ENCODE measurements at regions not wholly inside any gene's neighbourhood (a gene's known extent, or its start where the extent isn't known, plus 50 kb on each side); places are given as distances from the start of the nearest gene placed in this dataset.

GRCh38 chr5:54644226-54644625 lies 126.7 kb downstream of the SNX18 start:
- CTCF ChIA-PET = interaction anchor here (1.4 kb wide), 1 partner anchor 223 kb away, joined by 3 read pairs; no protein-coding TSS in a partner anchor
- POLR2A ChIA-PET = interaction anchor here (1.6 kb wide), 1 partner anchor 20 kb away, joined by 5 read pairs; no protein-coding TSS in a partner anchor

GRCh38 chr5:54643685-54644106 lies 126.1 kb downstream of the SNX18 start:
- CTCF ChIA-PET = no interaction called here

More at GRCh38 chr5:54644226-54644625, 126.7 kb downstream of the SNX18 start:
- TF ChIP-seq, protein P1, sequence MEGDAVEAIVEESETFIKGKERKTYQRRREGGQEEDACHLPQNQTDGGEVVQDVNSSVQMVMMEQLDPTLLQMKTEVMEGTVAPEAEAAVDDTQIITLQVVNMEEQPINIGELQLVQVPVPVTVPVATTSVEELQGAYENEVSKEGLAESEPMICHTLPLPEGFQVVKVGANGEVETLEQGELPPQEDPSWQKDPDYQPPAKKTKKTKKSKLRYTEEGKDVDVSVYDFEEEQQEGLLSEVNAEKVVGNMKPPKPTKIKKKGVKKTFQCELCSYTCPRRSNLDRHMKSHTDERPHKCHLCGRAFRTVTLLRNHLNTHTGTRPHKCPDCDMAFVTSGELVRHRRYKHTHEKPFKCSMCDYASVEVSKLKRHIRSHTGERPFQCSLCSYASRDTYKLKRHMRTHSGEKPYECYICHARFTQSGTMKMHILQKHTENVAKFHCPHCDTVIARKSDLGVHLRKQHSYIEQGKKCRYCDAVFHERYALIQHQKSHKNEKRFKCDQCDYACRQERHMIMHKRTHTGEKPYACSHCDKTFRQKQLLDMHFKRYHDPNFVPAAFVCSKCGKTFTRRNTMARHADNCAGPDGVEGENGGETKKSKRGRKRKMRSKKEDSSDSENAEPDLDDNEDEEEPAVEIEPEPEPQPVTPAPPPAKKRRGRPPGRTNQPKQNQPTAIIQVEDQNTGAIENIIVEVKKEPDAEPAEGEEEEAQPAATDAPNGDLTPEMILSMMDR (IDR thresholded peaks at IDR 0.05; ENCODE audit: insufficient read depth, low read length, missing control alignments) = no peak
- no peak for DNase-seq (ENCODE audit: low read depth, low spot score)
- no peak overlapping the region for H3K4me3 ChIP-seq (ENCODE audit: low read depth, low read length)

DNA sequence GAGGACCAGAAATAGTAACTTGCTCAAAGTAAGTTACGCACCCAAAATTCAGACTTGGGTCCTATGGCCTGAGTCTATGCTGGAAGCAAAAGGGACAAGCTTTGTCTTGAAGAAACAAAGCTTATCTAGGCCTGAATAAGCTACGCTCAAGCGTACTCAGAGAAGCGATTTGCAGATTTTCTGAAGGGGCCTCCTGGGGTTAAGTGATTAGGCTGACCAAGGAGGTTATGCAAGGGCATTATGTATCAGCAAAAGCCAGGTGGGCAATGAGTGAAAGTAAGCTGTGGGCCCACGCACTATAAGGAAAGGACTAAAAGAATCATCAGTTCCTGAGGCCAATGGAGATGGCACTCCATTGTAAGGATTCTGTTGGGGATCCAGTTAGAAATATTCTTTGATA lies 122.1 kb downstream of the SNX18 start:
- no peak for DNase-seq (ENCODE audit: low read depth, low spot score)
- no peak overlapping the region for H3K4me3 ChIP-seq (ENCODE audit: low read depth, low read length)
- ChIA-PET CTCF (interaction anchor here (1.1 kb wide), 1 partner anchor 129 kb away, joined by 3 read pairs; no protein-coding TSS in a partner anchor), POLR2A (no interaction called here)
- TF ChIP-seq, protein P1 (IDR thresholded peaks at IDR 0.05; ENCODE audit: insufficient read depth, low read length, missing control alignments) = no peak

More at GRCh38 chr5:54643685-54644106, 126.1 kb downstream of the SNX18 start:
- TF ChIP-seq, protein P1 (IDR thresholded peaks at IDR 0.05; ENCODE audit: insufficient read depth, low read length, missing control alignments) = no peak
- H3K4me3 ChIP-seq (ENCODE audit: low read depth, low read length) = no peak overlapping the region
- peak; percentile 56 for DNase-seq (ENCODE audit: low read depth, low spot score)
- POLR2A ChIA-PET = interaction anchor here (1.6 kb wide), 1 partner anchor 19 kb away, joined by 5 read pairs; no protein-coding TSS in a partner anchor

GRCh38 chr5:54638106-54638505 lies 120.5 kb downstream of the SNX18 start:
- ChIA-PET CTCF (interaction anchor here (2.0 to 2.1 kb wide), 2 partner anchors 12 to 121 kb away, joined by 4 to 6 read pairs; partner anchors contain the start of gene SNX18), POLR2A (interaction anchor here (0.6 kb wide), 1 partner anchor 86 kb away, joined by 3 read pairs; no protein-coding TSS in a partner anchor)
- TF ChIP-seq, protein P1 (IDR thresholded peaks at IDR 0.05; ENCODE audit: insufficient read depth, low read length, missing control alignments) = no peak
- no peak overlapping the region for H3K4me3 ChIP-seq (ENCODE audit: low read depth, low read length)
- DNase-seq (ENCODE audit: low read depth, low spot score) = no peak

- no peak for DNase-seq (ENCODE audit: low read depth, low spot score)
- TF ChIP-seq, protein P1 (IDR thresholded peaks at IDR 0.05; ENCODE audit: insufficient read depth, low read length, missing control alignments) = no peak
- POLR2A ChIA-PET = interaction anchor here (0.6 kb wide), 1 partner anchor 86 kb away, joined by 3 read pairs; no protein-coding TSS in a partner anchor
- CTCF ChIA-PET = interaction anchor here (2.0 to 2.1 kb wide), 2 partner anchors 12 to 121 kb away, joined by 4 to 6 read pairs; partner anchors contain the start of gene SNX18
- no peak overlapping the region for H3K4me3 ChIP-seq (ENCODE audit: low read depth, low read length)
These were observed 120.1 kb downstream of the SNX18 start for GRCh38 chr5:54637654-54638053.

- CTCF ChIA-PET = no interaction called here
- no peak overlapping the region for H3K4me3 ChIP-seq (ENCODE audit: low read depth, low read length)
- TF ChIP-seq, protein P1 (IDR thresholded peaks at IDR 0.05; ENCODE audit: insufficient read depth, low read length, missing control alignments) = no peak
- DNase-seq (ENCODE audit: low read depth, low spot score) = no peak
- POLR2A ChIA-PET = no interaction called here
These were observed 116.5 kb downstream of the SNX18 start for GRCh38 chr5:54634089-54634488.
